Gastrocnemius medialis (tissue), 4 donors: ENCODE measurements at regions not wholly inside any gene's neighbourhood (a gene's known extent, or its start where the extent isn't known, plus 50 kb on each side); places are given as distances from the start of the nearest gene placed in this dataset.

Experiments
- CTCF ChIP-seq, 5 experiments: fragments of 450-650 bp in 3 of 5; fragments of 200-600 bp in 2 of 5; sonication (generic) in 2 of 5; IDR thresholded peaks in 4 of 5; conservative IDR thresholded peaks in 1 of 5; 1 replicate in 4 of 5; 2 replicates in 1 of 5; pipeline ENCODE4 v1.5.1; 2016 to 2019; ENCODE audit warnings: antibody characterized with exemption in 5 of 5, mild to moderate bottlenecking in 3 of 5, moderate library complexity in 3 of 5
- POLR2A ChIP-seq, 2 donors: fragments of 450-650 bp; IDR thresholded peaks; one replicate each; pipeline ENCODE4 v1.6.1; 2017; ENCODE audit warnings: antibody characterized with exemption in 2 of 2, mild to moderate bottlenecking in 2 of 2, moderate library complexity in 2 of 2

GRCh38 chr5:87909382-87909781, 359.3 kb downstream of the TMEM161B start:
- TF ChIP-seq CTCF (IDR thresholded peaks at IDR 0.05 in 4 of 5, conservative IDR thresholded peaks at IDR 0.05 in 1 of 5) (no peak), POLR2A (IDR thresholded peaks at IDR 0.05) (no peak)
